DND-41 (cell line): ENCODE measurements at regions not wholly inside any gene's neighbourhood (a gene's known extent, or its start where the extent isn't known, plus 50 kb on each side); places are given as distances from the start of the nearest gene placed in this dataset.

Experiments
- ATAC-seq: fragments of 200-7000 bp; cut with Tn5 transposase; 3 replicates; pipeline ENCODE4 v1.9.1; 2021; ENCODE audit warnings: low read depth; ENCODE audit not compliant: insufficient read depth
- DNase-seq: peaks from one replicate; pipeline ENCODE4 v3.0.0-alpha.2; 2020
- H2AFZ ChIP-seq: 2 replicates; pipeline ENCODE4 v1.6.0; 2012; ENCODE audit warnings: low read depth, low read length
- H3K27ac ChIP-seq: 2 replicates; pipeline ENCODE4 v1.5.1; 2012; ENCODE audit warnings: low read length, inconsistent platforms
- H3K27me3 ChIP-seq: fragments of 200-600 bp; sonication (generic); 2 replicates; pipeline ENCODE4 v1.6.0; 2012; ENCODE audit warnings: low read length, mild to moderate bottlenecking, inconsistent platforms; ENCODE audit not compliant: insufficient read depth, poor library complexity
- H3K36me3 ChIP-seq: 2 replicates; pipeline ENCODE4 v1.5.1; 2012; ENCODE audit warnings: low read length, inconsistent platforms; ENCODE audit not compliant: insufficient read depth
- H3K4me1 ChIP-seq: 2 replicates; pipeline ENCODE4 v1.5.1; 2012; ENCODE audit warnings: mild to moderate bottlenecking, low read length; ENCODE audit not compliant: insufficient read depth
- H3K4me2 ChIP-seq: 2 replicates; pipeline ENCODE4 v1.6.0; 2012; ENCODE audit warnings: mild to moderate bottlenecking, moderate library complexity, low read length, inconsistent platforms; ENCODE audit not compliant: insufficient read depth
- H3K4me3 ChIP-seq, 2 experiments: fragments of 200-600 bp in 1 of 2; shearing (Covaris generic) in 1 of 2; 2 replicates each; pipeline ENCODE4 v1.5.1; 2012 to 2016; ENCODE audit warnings: inconsistent platforms in 2 of 2, low read length in 2 of 2, mild to moderate bottlenecking in 2 of 2, low read depth in 1 of 2, moderate library complexity in 1 of 2
- H3K79me2 ChIP-seq: 2 replicates; pipeline ENCODE4 v1.6.0; 2012; ENCODE audit warnings: low read length, inconsistent platforms; ENCODE audit not compliant: insufficient read depth
- H3K9ac ChIP-seq: 2 replicates; pipeline ENCODE4 v1.6.0; 2012; ENCODE audit warnings: low read depth, mild to moderate bottlenecking, inconsistent platforms, low read length, moderate library complexity
- H3K9me3 ChIP-seq: 2 replicates; pipeline ENCODE4 v1.5.1; 2012; ENCODE audit warnings: low read length, moderate library complexity, mild to moderate bottlenecking, inconsistent platforms; ENCODE audit not compliant: insufficient read depth, severe bottlenecking
- H4K20me1 ChIP-seq: 2 replicates; pipeline ENCODE4 v1.6.0; 2012; ENCODE audit warnings: low read length; ENCODE audit not compliant: insufficient read depth
- EZH2 ChIP-seq: IDR thresholded peaks from 3 replicates; pipeline ENCODE4 v1.6.1; 2012; ENCODE audit warnings: borderline replicate concordance, low read depth, mild to moderate bottlenecking, moderate library complexity, low read length, inconsistent platforms; ENCODE audit not compliant: severe bottlenecking
- TF ChIP-seq, protein P1 (sequence below): IDR thresholded peaks from 2 replicates; pipeline ENCODE4 v1.5.1; 2012; ENCODE audit warnings: borderline replicate concordance, low read length, moderate library complexity, mild to moderate bottlenecking; ENCODE audit not compliant: poor library complexity, severe bottlenecking; ENCODE audit errors: extremely low read depth

- H2AFZ ChIP-seq = no peak overlapping the region
- H3K9me3 ChIP-seq = no peaks in the 10 kb centered on the region
- no peak for ATAC-seq
- no peak for TF ChIP-seq EZH2
- TF ChIP-seq, protein P1, sequence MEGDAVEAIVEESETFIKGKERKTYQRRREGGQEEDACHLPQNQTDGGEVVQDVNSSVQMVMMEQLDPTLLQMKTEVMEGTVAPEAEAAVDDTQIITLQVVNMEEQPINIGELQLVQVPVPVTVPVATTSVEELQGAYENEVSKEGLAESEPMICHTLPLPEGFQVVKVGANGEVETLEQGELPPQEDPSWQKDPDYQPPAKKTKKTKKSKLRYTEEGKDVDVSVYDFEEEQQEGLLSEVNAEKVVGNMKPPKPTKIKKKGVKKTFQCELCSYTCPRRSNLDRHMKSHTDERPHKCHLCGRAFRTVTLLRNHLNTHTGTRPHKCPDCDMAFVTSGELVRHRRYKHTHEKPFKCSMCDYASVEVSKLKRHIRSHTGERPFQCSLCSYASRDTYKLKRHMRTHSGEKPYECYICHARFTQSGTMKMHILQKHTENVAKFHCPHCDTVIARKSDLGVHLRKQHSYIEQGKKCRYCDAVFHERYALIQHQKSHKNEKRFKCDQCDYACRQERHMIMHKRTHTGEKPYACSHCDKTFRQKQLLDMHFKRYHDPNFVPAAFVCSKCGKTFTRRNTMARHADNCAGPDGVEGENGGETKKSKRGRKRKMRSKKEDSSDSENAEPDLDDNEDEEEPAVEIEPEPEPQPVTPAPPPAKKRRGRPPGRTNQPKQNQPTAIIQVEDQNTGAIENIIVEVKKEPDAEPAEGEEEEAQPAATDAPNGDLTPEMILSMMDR = no peak
- H4K20me1 ChIP-seq = no peaks in the 10 kb centered on the region
- DNase-seq = no peak
- H3K4me2 ChIP-seq = no peak overlapping the region
- H3K27me3 ChIP-seq = no peaks in the 10 kb centered on the region
- no peaks in the 10 kb centered on the region for H3K4me1 ChIP-seq
- no peak overlapping the region for H3K4me3 ChIP-seq
- H3K79me2 ChIP-seq = no peaks in the 10 kb centered on the region
- H3K36me3 ChIP-seq = no peaks in the 10 kb centered on the region
- no peak overlapping the region for H3K27ac ChIP-seq
- H3K9ac ChIP-seq = no peak overlapping the region
Measured at GRCh38 chr9:4397917-4398316, 92.4 kb upstream of the SLC1A1 start.

DNA sequence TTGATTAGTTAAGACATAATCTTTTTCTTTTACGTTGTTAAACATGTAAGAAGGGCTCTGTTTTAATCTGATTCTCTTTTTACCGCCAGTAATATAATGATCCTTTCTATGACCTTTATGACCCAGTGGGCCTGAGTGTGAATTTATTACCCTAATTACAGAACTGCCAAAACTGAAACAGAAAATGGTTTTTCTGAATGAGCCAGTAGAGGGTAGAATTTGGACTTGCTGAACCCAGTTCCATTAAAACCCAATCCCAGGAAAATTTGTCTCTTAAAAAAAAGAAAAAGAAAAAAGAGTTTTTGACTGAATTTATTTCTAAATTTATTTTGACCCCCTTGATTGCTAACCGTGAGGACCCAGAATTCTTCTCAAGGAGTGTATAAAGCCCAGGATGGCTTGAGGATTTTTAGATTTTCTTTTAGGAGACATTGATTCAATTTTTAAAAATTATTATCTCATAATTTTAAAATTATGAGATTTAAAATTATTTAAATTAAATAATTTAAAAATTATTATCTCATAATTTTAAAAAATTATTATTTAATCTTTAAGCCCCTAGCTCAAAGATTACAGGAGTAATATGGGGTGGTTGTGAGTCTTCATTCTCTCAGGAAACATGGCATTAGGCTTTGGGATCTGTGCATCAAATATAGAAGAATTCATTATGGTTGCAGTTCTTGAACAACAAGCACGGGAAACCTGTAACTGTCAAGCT, 94.1 kb upstream of the GLIS3 start:
- Histone ChIP-seq H3K27me3 (no peaks in the 10 kb centered on the region), H3K4me2 (no peak overlapping the region), H3K27ac (no peak overlapping the region), H3K4me1 (no peaks in the 10 kb centered on the region), H4K20me1 (no peaks in the 10 kb centered on the region), H3K9ac (no peak overlapping the region), H3K79me2 (no peaks in the 10 kb centered on the region), H3K4me3 (no peak overlapping the region), H3K36me3 (no peaks in the 10 kb centered on the region), H2AFZ (no peak overlapping the region), H3K9me3 (no peaks in the 10 kb centered on the region)
- ATAC-seq = no peak
- DNase-seq = no peak
- TF ChIP-seq, protein P1 = no peak
- no peak for TF ChIP-seq EZH2

DNA sequence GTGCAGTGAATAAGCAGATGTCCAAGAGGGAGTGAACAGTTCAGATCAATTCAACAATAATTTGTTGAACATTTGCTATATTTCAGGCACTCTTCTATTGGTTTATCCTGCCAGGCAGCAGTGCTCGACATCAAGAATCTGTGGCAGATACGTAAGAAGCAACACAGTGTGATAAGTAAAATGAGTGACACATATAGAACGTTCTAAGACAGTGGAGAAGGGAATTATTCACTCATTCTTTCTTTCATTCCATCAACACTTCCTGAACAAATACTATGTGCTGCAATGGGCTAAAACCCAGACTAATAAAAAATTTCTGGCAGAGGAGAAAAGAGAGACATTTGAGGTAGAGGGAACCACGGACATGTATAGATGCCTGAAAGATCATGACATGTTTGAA, 89.9 kb upstream of the GLIS3 start:
- Histone ChIP-seq H3K4me1 (no peaks in the 10 kb centered on the region), H3K27me3 (no peaks in the 10 kb centered on the region)
- no peak for ATAC-seq

More for the DNA sequence above, 89.9 kb upstream of the GLIS3 start:
- H2AFZ ChIP-seq = no peak overlapping the region
- H3K4me3 ChIP-seq = no peak overlapping the region
- H3K9me3 ChIP-seq = no peaks in the 10 kb centered on the region
- no peak overlapping the region for H3K4me2 ChIP-seq
- no peaks in the 10 kb centered on the region for H3K79me2 ChIP-seq
- no peaks in the 10 kb centered on the region for H3K36me3 ChIP-seq
- H3K9ac ChIP-seq = no peak overlapping the region
- no peaks in the 10 kb centered on the region for H4K20me1 ChIP-seq
- TF ChIP-seq, protein P1 = no peak
- no peak for TF ChIP-seq EZH2
- no peak for DNase-seq
- no peak overlapping the region for H3K27ac ChIP-seq
